Adrenal gland (tissue), 5 donors: ENCODE measurements at regions not wholly inside any gene's neighbourhood (a gene's known extent, or its start where the extent isn't known, plus 50 kb on each side); places are given as distances from the start of the nearest gene placed in this dataset.

ENCODE experiments used
- POLR2A ChIP-seq, 2 donors: fragments of 450-650 bp; IDR thresholded peaks; one replicate each; pipeline ENCODE4 v1.6.1; 2017; ENCODE audit warnings: antibody characterized with exemption in 2 of 2, mild to moderate bottlenecking in 2 of 2, moderate library complexity in 1 of 2
- TF ChIP-seq, protein P1 (sequence below), 6 experiments: fragments of 450-650 bp in 4 of 6; fragments of 200-600 bp in 2 of 6; sonication (generic) in 1 of 6; IDR thresholded peaks; 1 replicate in 5 of 6; 2 replicates in 1 of 6; pipeline versions ENCODE4 v1.5.1 to v1.8.0; 2016 to 2021; ENCODE audit warnings: antibody characterized with exemption in 6 of 6, mild to moderate bottlenecking in 2 of 6, moderate library complexity in 1 of 6
- donor health status: DM: no; HTN: no; CAD: no.

DNA sequence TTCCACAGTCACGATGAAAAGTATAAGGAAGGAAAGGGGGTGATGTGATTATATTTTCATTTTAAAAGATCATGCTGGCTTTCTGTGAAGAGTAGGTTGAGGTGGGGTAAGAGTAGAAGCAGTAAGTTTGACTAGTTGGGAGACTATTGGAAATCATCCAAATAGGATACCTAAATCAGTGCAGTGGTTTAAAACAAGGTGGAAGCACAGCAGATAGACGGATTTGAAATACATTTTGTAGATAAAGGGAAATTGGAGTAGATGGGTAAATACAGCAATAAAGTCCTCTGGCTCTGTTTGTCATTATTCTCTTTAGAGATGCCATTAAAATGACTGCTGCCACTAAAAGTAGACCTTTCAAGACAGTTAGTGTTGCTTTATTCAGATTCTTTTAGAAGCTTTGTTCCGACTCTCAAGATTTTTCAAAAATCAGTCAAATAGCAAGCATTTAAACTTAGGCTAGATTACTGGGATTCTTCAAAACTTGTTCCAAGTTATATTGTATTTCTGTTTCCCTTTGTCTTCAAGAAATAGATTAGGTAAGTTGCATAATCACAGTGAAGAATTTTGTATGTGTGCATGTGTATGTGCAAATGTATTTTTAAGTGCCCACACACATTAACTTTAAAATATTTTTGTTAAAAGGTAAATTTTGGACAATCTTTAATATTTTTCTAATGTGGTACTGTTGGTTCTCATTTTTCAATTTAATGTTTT, 61.7 kb upstream of the DTNA start:
- TF ChIP-seq POLR2A (IDR thresholded peaks at IDR 0.05) = no peak
- TF ChIP-seq, protein P1, sequence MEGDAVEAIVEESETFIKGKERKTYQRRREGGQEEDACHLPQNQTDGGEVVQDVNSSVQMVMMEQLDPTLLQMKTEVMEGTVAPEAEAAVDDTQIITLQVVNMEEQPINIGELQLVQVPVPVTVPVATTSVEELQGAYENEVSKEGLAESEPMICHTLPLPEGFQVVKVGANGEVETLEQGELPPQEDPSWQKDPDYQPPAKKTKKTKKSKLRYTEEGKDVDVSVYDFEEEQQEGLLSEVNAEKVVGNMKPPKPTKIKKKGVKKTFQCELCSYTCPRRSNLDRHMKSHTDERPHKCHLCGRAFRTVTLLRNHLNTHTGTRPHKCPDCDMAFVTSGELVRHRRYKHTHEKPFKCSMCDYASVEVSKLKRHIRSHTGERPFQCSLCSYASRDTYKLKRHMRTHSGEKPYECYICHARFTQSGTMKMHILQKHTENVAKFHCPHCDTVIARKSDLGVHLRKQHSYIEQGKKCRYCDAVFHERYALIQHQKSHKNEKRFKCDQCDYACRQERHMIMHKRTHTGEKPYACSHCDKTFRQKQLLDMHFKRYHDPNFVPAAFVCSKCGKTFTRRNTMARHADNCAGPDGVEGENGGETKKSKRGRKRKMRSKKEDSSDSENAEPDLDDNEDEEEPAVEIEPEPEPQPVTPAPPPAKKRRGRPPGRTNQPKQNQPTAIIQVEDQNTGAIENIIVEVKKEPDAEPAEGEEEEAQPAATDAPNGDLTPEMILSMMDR (IDR thresholded peaks at IDR 0.05) = no peak
